ENCODE measurements at regions not wholly inside any gene's neighbourhood (a gene's known extent, or its start where the extent isn't known, plus 50 kb on each side); places are given as distances from the start of the nearest gene placed in this dataset.
"Not testable (repeated sequence)": the region's sequence is repeated elsewhere in the genome, so short reads cannot be mapped to it uniquely, and the experiment has no call there.

- WGBS, 2 donors, result 57 to 73% methylated on average over 11 to 13 of the region's 40 CpGs
- no peaks in the 10 kb centered on the region for H3K36me3 ChIP-seq
- intact Hi-C loops (cut with DNase I), result loop anchor here (10.0 kb wide), 1 partner anchor 139 kb away; no protein-coding TSS in a partner anchor
- TF ChIP-seq POLR2A (IDR thresholded peaks at IDR 0.05) (no peak), CTCF (IDR thresholded peaks at IDR 0.05) (no peak)
- peaks cover 11 to 21% (median 12%) of the 10 kb centered on the region in 3 donors for H3K4me1 ChIP-seq
- no peaks in the 10 kb centered on the region for H3K9me3 ChIP-seq
- peaks cover 0 to 71% (median 2%) of the 10 kb centered on the region in 4 donors for H3K27me3 ChIP-seq
- DNase-seq, result no peak
- H3K4me3 ChIP-seq, result peak overlapping the region in 2 of 4 donors; percentile 50 to 66
- no peak overlapping the region for H3K27ac ChIP-seq
These were observed 62.2 kb downstream of the CCNE1 start for GRCh38 chr19:29873801-29874575.

GRCh38 chr19:29875931-29876330 lies 64.1 kb downstream of the CCNE1 start:
- TF ChIP-seq POLR2A (IDR thresholded peaks at IDR 0.05) (no peak), CTCF (IDR thresholded peaks at IDR 0.05) (no peak)
- intact Hi-C loops (cut with DNase I), result loop anchor here (10.0 kb wide), 1 partner anchor 141 kb away; no protein-coding TSS in a partner anchor
- no peaks in the 10 kb centered on the region for H3K9me3 ChIP-seq
- no peak overlapping the region for H3K27ac ChIP-seq
- 84% methylated on average over 6 of the region's 7 CpGs; no CpG with 5 or more reads in 1 of the 2 donors for WGBS, 2 donors
- no peak overlapping the region for H3K4me3 ChIP-seq
- H3K27me3 ChIP-seq, result peaks cover 0 to 77% (median 2%) of the 10 kb centered on the region in 4 donors
- no peak for DNase-seq
- H3K4me1 ChIP-seq, result peaks cover 11 to 21% (median 12%) of the 10 kb centered on the region in 3 donors
- H3K36me3 ChIP-seq, result no peaks in the 10 kb centered on the region

GRCh38 chr19:29876414-29876813 lies 64.6 kb downstream of the CCNE1 start:
- WGBS, 2 donors, result 64 to 71% methylated on average over 6 of the region's 6 CpGs
- H3K4me3 ChIP-seq, result no peak overlapping the region
- TF ChIP-seq CTCF (IDR thresholded peaks at IDR 0.05) (no peak), POLR2A (IDR thresholded peaks at IDR 0.05) (no peak)
- no peak overlapping the region for H3K27ac ChIP-seq
- DNase-seq, result no peak
- no peaks in the 10 kb centered on the region for H3K36me3 ChIP-seq
- no peaks in the 10 kb centered on the region for H3K9me3 ChIP-seq
- intact Hi-C loops (cut with DNase I), result loop anchor here (10.0 kb wide), 1 partner anchor 142 kb away; no protein-coding TSS in a partner anchor
- peaks cover 11 to 21% (median 12%) of the 10 kb centered on the region in 3 donors for H3K4me1 ChIP-seq
- peaks cover 0 to 72% (median 2%) of the 10 kb centered on the region in 4 donors for H3K27me3 ChIP-seq

GRCh38 chr19:29876908-29877307 lies 65.1 kb downstream of the CCNE1 start:
- DNase-seq, H3K4me3 ChIP-seq, H3K36me3 ChIP-seq, H3K27ac ChIP-seq, H3K9me3 ChIP-seq: not testable (repeated sequence)
- WGBS, 2 donors, result 72 to 80% methylated on average over 4 of the region's 4 CpGs
- H3K4me1 ChIP-seq, result peaks cover 11 to 21% (median 12%) of the 10 kb centered on the region in 3 donors
- peaks cover 0 to 67% (median 2%) of the 10 kb centered on the region in 4 donors for H3K27me3 ChIP-seq
- intact Hi-C loops (cut with DNase I), result loop anchor here (10.0 kb wide), 1 partner anchor 142 kb away; no protein-coding TSS in a partner anchor

GRCh38 chr19:29878973-29879654 lies 62.9 kb upstream of the URI1 start:
- no peak for TF ChIP-seq CTCF (IDR thresholded peaks at IDR 0.05)
- TF ChIP-seq POLR2A (IDR thresholded peaks at IDR 0.05), result no peak
- no peaks in the 10 kb centered on the region for H3K4me1 ChIP-seq
- 62 to 80% methylated on average over 7 to 9 of the region's 17 CpGs for WGBS, 2 donors
- peaks cover 0 to 54% (median 0%) of the 10 kb centered on the region in 4 donors for H3K27me3 ChIP-seq
- H3K36me3 ChIP-seq, result no peaks in the 10 kb centered on the region
- no peak overlapping the region for H3K27ac ChIP-seq
- no peak overlapping the region for H3K4me3 ChIP-seq
- no peaks in the 10 kb centered on the region for H3K9me3 ChIP-seq
- intact Hi-C loops (cut with DNase I), result loop anchor here (10.0 kb wide), 1 partner anchor 144 kb away; no protein-coding TSS in a partner anchor
- no peak for DNase-seq
